ENCODE measurements at regions not wholly inside any gene's neighbourhood (a gene's known extent, or its start where the extent isn't known, plus 50 kb on each side); places are given as distances from the start of the nearest gene placed in this dataset.

DNA sequence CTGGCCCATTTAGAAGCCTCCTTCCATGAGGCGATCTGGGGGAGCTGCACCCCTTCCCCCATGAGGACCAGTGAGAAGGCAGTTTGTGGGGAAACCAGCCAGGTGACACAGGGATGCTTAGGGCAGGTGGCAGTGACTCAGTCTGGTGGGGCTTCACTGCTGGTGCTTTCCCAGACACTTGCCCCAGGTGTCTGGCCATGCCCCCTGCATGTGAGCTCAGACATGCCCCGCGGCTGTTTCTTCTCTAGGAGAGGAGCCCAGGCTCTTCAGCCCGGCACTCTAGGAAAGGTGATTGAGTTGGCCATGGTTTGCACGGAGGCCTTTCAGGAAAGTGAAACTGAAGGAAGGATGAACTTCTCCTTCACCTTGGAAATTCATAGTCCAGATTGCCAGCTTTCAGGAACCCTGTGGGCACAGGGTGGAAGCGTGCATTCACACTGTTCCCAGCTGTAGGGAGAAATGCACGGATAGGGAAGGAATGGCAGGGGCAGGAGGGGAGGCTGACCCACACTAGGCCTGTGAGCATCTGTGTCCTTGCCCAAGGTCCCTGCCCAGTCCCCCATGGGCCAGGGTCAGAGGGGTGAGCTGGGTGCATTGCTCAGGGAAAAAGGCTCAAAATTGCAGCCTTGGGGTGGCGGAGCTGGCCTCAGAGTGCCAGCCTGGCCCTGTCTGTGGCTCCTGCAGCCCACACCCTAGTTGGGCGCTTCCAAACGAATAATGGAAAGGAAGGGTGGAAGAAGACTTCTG, 359.1 kb downstream of the GLRX3 start:
- TF ChIP-seq, protein P1, sequence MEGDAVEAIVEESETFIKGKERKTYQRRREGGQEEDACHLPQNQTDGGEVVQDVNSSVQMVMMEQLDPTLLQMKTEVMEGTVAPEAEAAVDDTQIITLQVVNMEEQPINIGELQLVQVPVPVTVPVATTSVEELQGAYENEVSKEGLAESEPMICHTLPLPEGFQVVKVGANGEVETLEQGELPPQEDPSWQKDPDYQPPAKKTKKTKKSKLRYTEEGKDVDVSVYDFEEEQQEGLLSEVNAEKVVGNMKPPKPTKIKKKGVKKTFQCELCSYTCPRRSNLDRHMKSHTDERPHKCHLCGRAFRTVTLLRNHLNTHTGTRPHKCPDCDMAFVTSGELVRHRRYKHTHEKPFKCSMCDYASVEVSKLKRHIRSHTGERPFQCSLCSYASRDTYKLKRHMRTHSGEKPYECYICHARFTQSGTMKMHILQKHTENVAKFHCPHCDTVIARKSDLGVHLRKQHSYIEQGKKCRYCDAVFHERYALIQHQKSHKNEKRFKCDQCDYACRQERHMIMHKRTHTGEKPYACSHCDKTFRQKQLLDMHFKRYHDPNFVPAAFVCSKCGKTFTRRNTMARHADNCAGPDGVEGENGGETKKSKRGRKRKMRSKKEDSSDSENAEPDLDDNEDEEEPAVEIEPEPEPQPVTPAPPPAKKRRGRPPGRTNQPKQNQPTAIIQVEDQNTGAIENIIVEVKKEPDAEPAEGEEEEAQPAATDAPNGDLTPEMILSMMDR (IDR thresholded peaks at IDR 0.05; ENCODE audit: low read depth, low read length) = no peak
- Histone ChIP-seq H3K27ac (no peak overlapping the region), H3K4me3 (no peak overlapping the region), H3K36me3 (no peaks in the 10 kb centered on the region), H3K9me3 (ENCODE audit: low read depth) (no peaks in the 10 kb centered on the region), H3K4me1 (ENCODE audit: low read depth) (no peaks in the 10 kb centered on the region), H3K27me3 (no peaks in the 10 kb centered on the region)
- DNase-seq (ENCODE audit: low read depth in 1 of 2, low spot score in 1 of 2) = no peak

DNA sequence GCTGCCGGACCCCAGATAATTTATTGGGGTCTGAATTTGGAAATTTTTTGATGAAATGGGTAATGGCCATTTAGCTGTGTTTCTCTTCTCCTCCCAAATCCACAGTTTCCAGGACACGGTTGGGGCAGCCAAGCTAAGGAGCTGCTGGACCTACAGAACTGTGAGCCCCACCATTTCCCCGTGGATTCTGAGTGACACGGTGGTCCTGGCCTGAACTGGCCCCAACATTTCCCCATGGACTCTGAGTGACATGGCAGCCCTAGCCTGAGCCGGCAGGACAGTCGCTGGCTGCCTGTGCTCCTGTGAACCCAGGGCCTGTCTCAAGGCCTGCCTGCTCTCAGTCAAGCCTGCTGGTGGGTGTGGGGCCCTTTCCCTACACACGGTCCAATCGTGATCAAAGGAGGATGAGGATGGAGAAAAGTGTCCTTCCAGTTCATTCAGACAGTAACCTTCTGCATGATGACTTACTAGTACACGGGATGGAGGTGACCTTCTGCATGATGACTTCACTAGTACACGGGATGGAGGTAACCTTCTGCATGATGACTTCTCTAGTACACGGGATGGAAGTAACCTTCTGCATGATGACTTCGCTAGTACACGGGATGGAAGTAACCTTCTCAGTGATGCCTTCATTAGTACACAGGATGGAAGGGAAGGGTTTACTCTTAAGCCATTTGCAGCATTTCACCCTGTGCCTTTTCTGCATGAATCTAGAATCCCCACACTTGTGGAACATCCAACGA, 359.9 kb downstream of the GLRX3 start:
- H3K36me3 ChIP-seq = no peaks in the 10 kb centered on the region
- no peak overlapping the region for H3K27ac ChIP-seq
- no peaks in the 10 kb centered on the region for H3K27me3 ChIP-seq
- H3K4me3 ChIP-seq = no peak overlapping the region
- H3K9me3 ChIP-seq (ENCODE audit: low read depth) = no peaks in the 10 kb centered on the region
- DNase-seq (ENCODE audit: low read depth in 1 of 2, low spot score in 1 of 2) = no peak
- H3K4me1 ChIP-seq (ENCODE audit: low read depth) = no peaks in the 10 kb centered on the region
- TF ChIP-seq, protein P1 (IDR thresholded peaks at IDR 0.05; ENCODE audit: low read depth, low read length) = no peak

DNA sequence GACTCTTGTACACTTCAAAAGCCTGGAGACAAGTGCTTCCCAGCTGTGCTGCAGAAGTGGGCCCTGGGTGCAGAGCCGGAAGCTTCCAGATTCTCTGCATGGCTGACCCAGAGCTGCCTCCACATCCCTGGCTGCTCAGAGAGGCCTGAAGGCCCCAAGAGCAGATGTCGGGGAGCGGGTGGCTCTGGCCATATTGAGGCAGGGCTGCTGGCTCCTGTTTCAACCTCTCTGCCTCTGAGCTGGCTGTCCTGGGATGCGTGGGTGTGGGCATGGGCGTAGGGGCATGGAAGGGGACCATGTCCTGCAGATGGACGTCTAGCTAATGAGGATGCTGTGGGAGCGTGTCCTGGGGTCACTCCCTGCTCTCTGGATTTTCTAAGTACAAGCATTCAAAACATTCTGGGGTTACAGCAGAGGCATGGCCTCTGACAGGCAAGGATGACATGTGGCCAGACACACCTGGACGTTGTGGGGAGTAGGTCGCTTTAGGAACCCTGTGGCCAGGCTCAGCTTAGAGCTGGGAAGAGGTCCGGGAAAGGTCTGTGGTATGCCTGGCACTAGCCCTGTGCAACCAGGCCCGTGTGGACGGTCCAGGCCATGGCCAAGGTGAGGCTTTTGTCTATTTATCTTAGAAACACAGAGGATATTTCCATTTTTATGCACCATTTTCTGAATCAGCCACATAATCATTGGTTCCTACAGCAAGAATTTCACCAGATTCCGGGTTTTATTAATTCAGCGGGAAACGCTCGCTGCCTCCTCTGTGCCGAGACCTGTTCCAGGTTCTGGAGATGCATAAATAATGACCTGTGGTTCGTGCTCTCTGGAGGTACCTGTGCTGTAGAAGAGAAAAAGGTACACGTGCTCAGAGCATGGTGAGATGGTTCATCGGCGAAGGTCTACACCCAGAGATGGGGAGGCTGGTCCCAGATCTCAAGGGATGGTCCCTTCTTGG, 361.1 kb downstream of the GLRX3 start:
- no peaks in the 10 kb centered on the region for H3K27me3 ChIP-seq
- no peak for DNase-seq (ENCODE audit: low read depth in 1 of 2, low spot score in 1 of 2)
- TF ChIP-seq, protein P1 (IDR thresholded peaks at IDR 0.05; ENCODE audit: low read depth, low read length) = no peak
- no peak overlapping the region for H3K27ac ChIP-seq
- H3K9me3 ChIP-seq (ENCODE audit: low read depth) = no peaks in the 10 kb centered on the region
- no peak overlapping the region for H3K4me3 ChIP-seq
- no peaks in the 10 kb centered on the region for H3K36me3 ChIP-seq
- no peaks in the 10 kb centered on the region for H3K4me1 ChIP-seq (ENCODE audit: low read depth)

DNA sequence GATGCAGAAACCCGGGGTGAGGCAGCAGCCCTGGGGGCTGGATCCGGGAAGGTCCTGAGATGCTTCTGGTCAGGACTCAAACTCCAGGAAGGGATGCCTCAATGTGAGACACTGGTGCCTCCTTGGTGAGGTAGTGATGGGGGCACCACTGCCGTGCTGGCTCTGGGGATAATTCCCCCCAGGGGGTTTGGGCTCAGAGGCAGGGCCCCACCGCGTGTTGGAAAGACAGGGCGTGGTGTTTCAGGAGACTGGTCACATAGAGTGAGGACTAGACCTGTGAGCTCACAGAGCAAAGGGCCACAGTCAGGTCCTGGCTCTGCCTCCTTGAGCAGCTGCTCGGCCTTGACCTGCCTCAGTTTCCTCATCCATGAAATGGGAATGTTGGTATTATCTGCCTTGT, 361.9 kb downstream of the GLRX3 start:
- TF ChIP-seq, protein P1 (IDR thresholded peaks at IDR 0.05; ENCODE audit: low read depth, low read length) = no peak
- H3K9me3 ChIP-seq (ENCODE audit: low read depth) = no peaks in the 10 kb centered on the region
- DNase-seq (ENCODE audit: low read depth in 1 of 2, low spot score in 1 of 2) = no peak
- H3K4me3 ChIP-seq = no peak overlapping the region
- H3K4me1 ChIP-seq (ENCODE audit: low read depth) = no peaks in the 10 kb centered on the region
- H3K27ac ChIP-seq = no peak overlapping the region
- H3K27me3 ChIP-seq = no peaks in the 10 kb centered on the region
- no peaks in the 10 kb centered on the region for H3K36me3 ChIP-seq

DNA sequence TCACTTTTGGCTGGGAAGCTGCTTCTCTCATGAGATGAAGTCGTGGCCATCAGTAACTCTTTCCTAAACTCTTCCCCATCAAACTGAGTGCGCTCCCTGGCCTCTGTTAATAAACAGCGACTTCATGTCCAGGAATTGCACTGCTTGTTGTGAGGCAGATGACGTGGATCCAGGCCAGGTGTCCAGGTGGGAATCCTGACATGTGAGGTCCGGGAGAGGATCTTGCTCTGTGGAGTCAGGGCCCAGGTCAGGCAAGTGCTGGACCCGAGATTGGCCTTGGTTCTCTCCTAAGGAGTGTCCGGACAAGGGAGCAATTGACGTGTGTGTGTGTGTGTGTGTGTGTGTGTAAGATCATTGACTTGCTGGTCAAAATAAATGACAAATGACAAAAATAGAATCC, 362.7 kb downstream of the GLRX3 start:
- Histone ChIP-seq H3K27me3 (no peaks in the 10 kb centered on the region), H3K27ac (no peak overlapping the region), H3K9me3 (ENCODE audit: low read depth) (no peaks in the 10 kb centered on the region), H3K4me3 (no peak overlapping the region), H3K36me3 (no peaks in the 10 kb centered on the region), H3K4me1 (ENCODE audit: low read depth) (no peaks in the 10 kb centered on the region)
- TF ChIP-seq, protein P1 (IDR thresholded peaks at IDR 0.05; ENCODE audit: low read depth, low read length) = no peak
- DNase-seq (ENCODE audit: low read depth in 1 of 2, low spot score in 1 of 2) = no peak
